H1 (cell line): ENCODE measurements at regions not wholly inside any gene's neighbourhood (a gene's known extent, or its start where the extent isn't known, plus 50 kb on each side); places are given as distances from the start of the nearest gene placed in this dataset.

Source experiments
- CTCF ChIA-PET: fragments of 300-600 bp; sonication (Branson Sonifier 250); formaldehyde crosslinking; loops from one replicate; lab custom pipeline; 2021; ENCODE audit not compliant: partially characterized antibody; lab: Charles Lee
- POLR2A ChIA-PET: fragments of 300-600 bp; sonication (Branson Sonifier 250); formaldehyde crosslinking; loops from one replicate; lab custom pipeline; 2021; ENCODE audit warnings: inconsistent platforms; ENCODE audit not compliant: partially characterized antibody; lab: Charles Lee
- DNase-seq, 2 experiments: peaks; one replicate each; pipeline versions ENCODE4 v3.0.0 to v3.0.0-alpha.2; 2010 to 2022; ENCODE audit warnings: low spot score in 2 of 2, low read depth in 1 of 2, mixed read lengths in 1 of 2
- FAIRE-seq: peaks from 2 replicates; lab custom pipeline; 2011; peaks lifted over from hg19 to GRCh38; lab: Jason Lieb, UNC
- H2AFZ ChIP-seq: 2 replicates; pipeline ENCODE4 v1.8.1; 2012; ENCODE audit warnings: low read length, inconsistent platforms
- H2AK5ac ChIP-seq: 2 replicates; pipeline ENCODE4 v1.6.1; 2013; ENCODE audit warnings: low read depth, low read length
- H2BK120ac ChIP-seq: replicated peaks from 2 replicates; pipeline ENCODE3; 2013; ENCODE audit warnings: low read depth, low read length, inconsistent platforms
- H2BK12ac ChIP-seq: 2 replicates; pipeline ENCODE4 v1.6.1; 2013; ENCODE audit warnings: low read depth, low read length
- H2BK15ac ChIP-seq: 2 replicates; pipeline ENCODE4 v1.6.1; 2013; ENCODE audit warnings: low read length
- H2BK20ac ChIP-seq: 2 replicates; pipeline ENCODE4 v1.6.1; 2013; ENCODE audit warnings: low read length
- H2BK5ac ChIP-seq: 2 replicates; pipeline ENCODE4 v1.6.1; 2013; ENCODE audit warnings: low read depth, low read length
- H3K14ac ChIP-seq: 2 replicates; pipeline ENCODE4 v1.6.1; 2013; ENCODE audit warnings: inconsistent platforms; ENCODE audit not compliant: insufficient read length
- H3K18ac ChIP-seq: 2 replicates; pipeline ENCODE4 v1.6.1; 2013; ENCODE audit warnings: low read length; ENCODE audit errors: extremely low read depth
- H3K23ac ChIP-seq: 2 replicates; pipeline ENCODE4 v1.6.1; 2013; ENCODE audit warnings: inconsistent platforms; ENCODE audit not compliant: insufficient read length
- H3K23me2 ChIP-seq: 2 replicates; pipeline ENCODE4 v1.6.1; 2013; ENCODE audit warnings: low read depth, low read length
- H3K27ac ChIP-seq: 2 replicates; pipeline ENCODE4 v1.6.1; 2011; ENCODE audit warnings: low read depth, low read length, inconsistent platforms
- H3K27me3 ChIP-seq, 4 experiments: replicated peaks in 1 of 4; 1 replicate in 1 of 4; 2 replicates in 3 of 4; pipeline versions ENCODE4 v1.6.1 to v1.8.1; 2011 to 2013; ENCODE audit warnings: low read length in 3 of 4, mild to moderate bottlenecking in 3 of 4, inconsistent platforms in 2 of 4, mixed read lengths in 2 of 4, moderate library complexity in 1 of 4; ENCODE audit not compliant: control insufficient read depth in 3 of 4, insufficient read depth in 3 of 4; ENCODE audit errors: extremely low read depth in 1 of 4
- H3K36me3 ChIP-seq, 4 experiments: 2 replicates each; pipeline versions ENCODE4 v1.6.1 to v1.8.1; 2011 to 2013; ENCODE audit warnings: mild to moderate bottlenecking in 4 of 4, low read length in 3 of 4, moderate library complexity in 2 of 4, control low read depth in 1 of 4, inconsistent platforms in 1 of 4; ENCODE audit not compliant: insufficient read depth in 4 of 4, control insufficient read depth in 2 of 4
- H3K4ac ChIP-seq: replicated peaks from 2 replicates; pipeline ENCODE3; 2013; ENCODE audit warnings: low read length, low read depth, mixed read lengths, inconsistent platforms; ENCODE audit not compliant: insufficient read length
- H3K4me1 ChIP-seq, 4 experiments: replicated peaks in 1 of 4; 1 replicate in 1 of 4; 2 replicates in 3 of 4; pipeline versions ENCODE4 v1.6.1 to v1.8.1; 2011 to 2013; ENCODE audit warnings: low read length in 3 of 4, inconsistent platforms in 2 of 4, mixed read lengths in 1 of 4; ENCODE audit not compliant: insufficient read depth in 4 of 4, control insufficient read depth in 3 of 4
- H3K4me2 ChIP-seq, 2 experiments: 2 replicates each; pipeline versions ENCODE4 v1.6.1 to v1.8.1; 2011 to 2013; ENCODE audit warnings: low read depth in 2 of 2, low read length in 2 of 2, control low read depth in 1 of 2, inconsistent platforms in 1 of 2, mild to moderate bottlenecking in 1 of 2; ENCODE audit not compliant: insufficient read depth in 1 of 2
- H3K4me3 ChIP-seq, 4 experiments: fragments of 200-600, 300-600 bp in 1 of 4; sonication (generic), shearing (Covaris generic), sonication (Bioruptor Twin) in 1 of 4; 2 replicates each; pipeline versions ENCODE4 v1.5.1 to v1.8.1; 2011 to 2016; ENCODE audit warnings: low read length in 4 of 4, low read depth in 3 of 4, control low read depth in 2 of 4, inconsistent platforms in 2 of 4, mild to moderate bottlenecking in 2 of 4, mixed read lengths in 1 of 4, moderate library complexity in 1 of 4; ENCODE audit not compliant: insufficient read depth in 2 of 4; ENCODE audit errors: extremely low read depth in 1 of 4
- H3K56ac ChIP-seq: replicated peaks from 2 replicates; pipeline ENCODE3; 2013; ENCODE audit warnings: low read depth, mild to moderate bottlenecking, mixed read lengths, low read length, inconsistent platforms; ENCODE audit not compliant: insufficient read length
- H3K79me1 ChIP-seq: 2 replicates; pipeline ENCODE4 v1.6.1; 2013; ENCODE audit warnings: low read depth, low read length, control low read depth
- H3K79me2 ChIP-seq, 2 experiments: 2 replicates each; pipeline versions ENCODE4 v1.6.1 to v1.8.1; 2012 to 2013; ENCODE audit warnings: low read length in 2 of 2, mild to moderate bottlenecking in 2 of 2, inconsistent platforms in 1 of 2; ENCODE audit not compliant: insufficient read depth in 2 of 2, control insufficient read depth in 1 of 2
- H3K9ac ChIP-seq, 4 experiments: replicated peaks in 1 of 4; 1 replicate in 1 of 4; 2 replicates in 3 of 4; pipeline versions ENCODE4 v1.6.1 to v1.8.1; 2011 to 2013; ENCODE audit warnings: low read depth in 3 of 4, low read length in 3 of 4, control low read depth in 2 of 4, mild to moderate bottlenecking in 2 of 4, moderate library complexity in 2 of 4, inconsistent platforms in 1 of 4; ENCODE audit errors: extremely low read depth in 1 of 4
- H3K9me3 ChIP-seq, 2 experiments: 2 replicates each; pipeline versions ENCODE4 v1.6.1 to v1.8.1; 2012 to 2013; ENCODE audit warnings: mild to moderate bottlenecking in 2 of 2, moderate library complexity in 2 of 2, control low read depth in 1 of 2, inconsistent platforms in 1 of 2, low read depth in 1 of 2, low read length in 1 of 2, mixed read lengths in 1 of 2; ENCODE audit not compliant: insufficient read depth in 2 of 2
- H4K20me1 ChIP-seq, 2 experiments: replicated peaks in 1 of 2; 2 replicates each; pipeline versions ENCODE3 to v1.8.1; 2011 to 2013; ENCODE audit warnings: inconsistent platforms in 2 of 2, low read length in 2 of 2, mild to moderate bottlenecking in 1 of 2; ENCODE audit not compliant: insufficient read depth in 2 of 2, control insufficient read depth in 1 of 2
- H4K5ac ChIP-seq: 2 replicates; pipeline ENCODE4 v1.6.1; 2013; ENCODE audit warnings: low read length, low read depth, mixed read lengths, inconsistent platforms; ENCODE audit not compliant: insufficient read length
- H4K8ac ChIP-seq: 2 replicates; pipeline ENCODE4 v1.8.0; 2013; ENCODE audit warnings: mild to moderate bottlenecking, moderate library complexity, low read length, inconsistent platforms; ENCODE audit not compliant: insufficient read depth; ENCODE audit errors: extremely low read depth
- H4K91ac ChIP-seq: replicated peaks from 2 replicates; pipeline ENCODE3; 2013; ENCODE audit warnings: low read length, mixed read lengths, inconsistent platforms; ENCODE audit not compliant: insufficient read length
- ASH2L ChIP-seq: fragments of 200-600, 300-600 bp; sonication (generic); IDR thresholded peaks from one replicate; pipeline ENCODE4 v1.7.1; 2017; ENCODE audit warnings: low read length
- ATF2 ChIP-seq: IDR thresholded peaks from 2 replicates; pipeline ENCODE4 v1.6.1; 2012; ENCODE audit warnings: low read length, inconsistent platforms
- BCL11A ChIP-seq, 2 experiments: IDR thresholded peaks; one replicate each; pipeline ENCODE4 v1.6.1; 2011; ENCODE audit warnings: low read depth in 2 of 2, low read length in 2 of 2, mild to moderate bottlenecking in 2 of 2
- CBX8 ChIP-seq: fragments of 300-800, 300-1000 bp; sonication (generic); IDR thresholded peaks from 2 replicates; pipeline ENCODE4 v1.7.1; 2016; ENCODE audit warnings: low read depth, low read length, borderline replicate concordance
- CHD2 ChIP-seq: IDR thresholded peaks from 2 replicates; pipeline ENCODE4 v1.6.1; 2012; ENCODE audit warnings: low read length, improper control_type of control experiment
- CTBP2 ChIP-seq: IDR thresholded peaks from 2 replicates; pipeline ENCODE4 v1.7.0; 2011; ENCODE audit warnings: borderline replicate concordance, mild to moderate bottlenecking, moderate library complexity, mixed read lengths, low read length; ENCODE audit not compliant: insufficient read depth, insufficient read length
- EZH2 ChIP-seq: fragments of 200-600 bp; sonication (generic); IDR thresholded peaks from 2 replicates; pipeline ENCODE4 v1.7.1; 2012; ENCODE audit warnings: low read depth, mild to moderate bottlenecking, moderate library complexity, low read length, inconsistent platforms; ENCODE audit not compliant: severe bottlenecking
- JUND ChIP-seq: IDR thresholded peaks from 2 replicates; pipeline ENCODE4 v1.6.1; 2011; ENCODE audit warnings: mild to moderate bottlenecking, improper control_type of control experiment, low read length
- KDM4A ChIP-seq: IDR thresholded peaks from one replicate; pipeline ENCODE4 v1.7.1; 2012; ENCODE audit warnings: low read depth, mild to moderate bottlenecking, moderate library complexity, low read length, inconsistent platforms; ENCODE audit not compliant: severe bottlenecking
- MAFK ChIP-seq: IDR thresholded peaks from 2 replicates; pipeline ENCODE4 v1.6.1; 2012; ENCODE audit warnings: low read depth, mild to moderate bottlenecking, improper control_type of control experiment, low read length
- NRF1 ChIP-seq: IDR thresholded peaks from 2 replicates; pipeline ENCODE4 v1.6.1; 2011; ENCODE audit warnings: mild to moderate bottlenecking, low read depth, low read length, improper control_type of control experiment
- RFX5 ChIP-seq: IDR thresholded peaks from 2 replicates; pipeline ENCODE4 v1.6.1; 2011; ENCODE audit warnings: low read depth, low read length, improper control_type of control experiment, borderline replicate concordance
- SIRT6 ChIP-seq: IDR thresholded peaks from one replicate; pipeline ENCODE4 v1.7.1; 2012; ENCODE audit warnings: low read length, inconsistent platforms
- ZNF274 ChIP-seq: IDR thresholded peaks from 2 replicates; pipeline ENCODE4 v1.7.0; 2012; ENCODE audit warnings: low read length, borderline replicate concordance; ENCODE audit errors: extremely low read depth
- WGBS, 2 experiments: shearing (Covaris generic) in 1 of 2; methylation state at CpG; one replicate each; pipeline versions ENCODE4 v1.1.6 to v1.1.7; 2013 to 2015; ENCODE audit warnings: low lambda C conversion rate in 2 of 2, mixed read lengths in 2 of 2, inconsistent platforms in 1 of 2, low coverage in 1 of 2, missing lambda C conversion rate in 1 of 2; ENCODE audit not compliant: insufficient replicate concordance in 2 of 2, insufficient coverage in 1 of 2, insufficient read length in 1 of 2; ENCODE audit errors: extremely low coverage in 1 of 2, missing lambda C conversion rate in 1 of 2; 5-methylcytosine and 5-hydroxymethylcytosine counted together

GRCh38 chr16:48852951-48853350, 243.0 kb upstream of the N4BP1 start:
- no peak overlapping the region for H3K4me3 ChIP-seq
- no peak overlapping the region for H3K4me2 ChIP-seq
- H3K27me3 ChIP-seq: no peaks in the 10 kb centered on the region
- H2BK5ac ChIP-seq: no peak overlapping the region
- DNase-seq (no peak), FAIRE-seq (no peak)
- H2BK12ac ChIP-seq: no peak overlapping the region
- no peak overlapping the region for H4K91ac ChIP-seq
- WGBS, 2 experiments: 90% methylated on average over 12 of the region's 12 CpGs; no CpG with 5 or more reads in 1 of the 2 experiments
- H3K56ac ChIP-seq: no peak overlapping the region
- no peak overlapping the region for H2AK5ac ChIP-seq
- no peak overlapping the region for H3K23ac ChIP-seq
- no peak overlapping the region for H2BK20ac ChIP-seq
- H2AFZ ChIP-seq: no peak overlapping the region
- no peaks in the 10 kb centered on the region for H3K79me1 ChIP-seq
- no peaks in the 10 kb centered on the region for H4K20me1 ChIP-seq
- no peak overlapping the region for H3K27ac ChIP-seq
- H3K79me2 ChIP-seq: no peaks in the 10 kb centered on the region
- no peak overlapping the region for H4K5ac ChIP-seq
- no peak overlapping the region for H3K9ac ChIP-seq
- no peaks in the 10 kb centered on the region for H3K4me1 ChIP-seq
- H4K8ac ChIP-seq: no peak overlapping the region
- no peak overlapping the region for H2BK15ac ChIP-seq
- ChIA-PET POLR2A (no interaction called here), CTCF (interaction anchor here (0.6 to 2.8 kb wide), 7 partner anchors 9 to 500 kb away, joined by 3 to 17 read pairs (median 3); no protein-coding TSS in a partner anchor)
- H3K9me3 ChIP-seq: no peaks in the 10 kb centered on the region
- H3K23me2 ChIP-seq: no peaks in the 10 kb centered on the region
- no peaks in the 10 kb centered on the region for H3K36me3 ChIP-seq
- H3K4ac ChIP-seq: no peak overlapping the region
- no peak overlapping the region for H3K14ac ChIP-seq
- no peak overlapping the region for H3K18ac ChIP-seq
- H2BK120ac ChIP-seq: no peak overlapping the region
- TF ChIP-seq ASH2L: no peak
- no peak for TF ChIP-seq SIRT6
- TF ChIP-seq MAFK: no peak
- no peak for TF ChIP-seq CHD2
- TF ChIP-seq KDM4A: no peak
- TF ChIP-seq RFX5: no peak
- TF ChIP-seq CTBP2: no peak
- TF ChIP-seq NRF1: no peak
- no peak for TF ChIP-seq ATF2
- TF ChIP-seq BCL11A (IDR thresholded peaks at IDR 0.05; ENCODE audit: low read depth in 2 of 2, low read length in 2 of 2): no peak
- TF ChIP-seq ZNF274: no peak
- TF ChIP-seq CBX8: no peak
- TF ChIP-seq EZH2: no peak
- no peak for TF ChIP-seq JUND
